ENCODE measurements at regions not wholly inside any gene's neighbourhood (a gene's known extent, or its start where the extent isn't known, plus 50 kb on each side); places are given as distances from the start of the nearest gene placed in this dataset.

DNA sequence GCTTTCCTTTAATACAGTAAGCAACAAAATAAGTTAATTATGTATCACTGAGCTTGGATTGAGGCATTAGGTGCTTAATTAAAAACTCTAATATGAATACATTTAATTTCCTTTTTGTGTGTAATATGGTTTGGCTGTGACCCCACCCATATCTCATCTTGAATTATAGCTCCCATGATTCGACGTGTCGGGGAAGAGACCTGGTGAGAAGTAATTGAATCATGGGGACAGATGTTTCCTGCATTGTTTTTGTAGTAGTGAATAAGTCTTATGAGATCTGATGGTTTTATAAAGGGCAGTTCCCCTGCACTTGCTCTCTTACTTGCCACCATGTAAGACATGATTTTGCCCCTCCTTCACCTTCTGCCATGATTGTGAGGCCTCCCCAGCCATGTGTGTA lies 325.4 kb upstream of the CDH7 start:
- DNase-seq = no peak
- TF ChIP-seq, protein P1, sequence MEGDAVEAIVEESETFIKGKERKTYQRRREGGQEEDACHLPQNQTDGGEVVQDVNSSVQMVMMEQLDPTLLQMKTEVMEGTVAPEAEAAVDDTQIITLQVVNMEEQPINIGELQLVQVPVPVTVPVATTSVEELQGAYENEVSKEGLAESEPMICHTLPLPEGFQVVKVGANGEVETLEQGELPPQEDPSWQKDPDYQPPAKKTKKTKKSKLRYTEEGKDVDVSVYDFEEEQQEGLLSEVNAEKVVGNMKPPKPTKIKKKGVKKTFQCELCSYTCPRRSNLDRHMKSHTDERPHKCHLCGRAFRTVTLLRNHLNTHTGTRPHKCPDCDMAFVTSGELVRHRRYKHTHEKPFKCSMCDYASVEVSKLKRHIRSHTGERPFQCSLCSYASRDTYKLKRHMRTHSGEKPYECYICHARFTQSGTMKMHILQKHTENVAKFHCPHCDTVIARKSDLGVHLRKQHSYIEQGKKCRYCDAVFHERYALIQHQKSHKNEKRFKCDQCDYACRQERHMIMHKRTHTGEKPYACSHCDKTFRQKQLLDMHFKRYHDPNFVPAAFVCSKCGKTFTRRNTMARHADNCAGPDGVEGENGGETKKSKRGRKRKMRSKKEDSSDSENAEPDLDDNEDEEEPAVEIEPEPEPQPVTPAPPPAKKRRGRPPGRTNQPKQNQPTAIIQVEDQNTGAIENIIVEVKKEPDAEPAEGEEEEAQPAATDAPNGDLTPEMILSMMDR (IDR thresholded peaks at IDR 0.05) = no peak
- TF ChIP-seq POLR2A (IDR thresholded peaks at IDR 0.05) = no peak
- Histone ChIP-seq H3K27ac (no peak overlapping the region), H3K36me3 (no peaks in the 10 kb centered on the region), H3K27me3 (no peaks in the 10 kb centered on the region), H3K4me1 (no peaks in the 10 kb centered on the region), H3K4me3 (no peak overlapping the region), H3K9me3 (no peaks in the 10 kb centered on the region)

- Histone ChIP-seq H3K4me3 (no peak overlapping the region), H3K27me3 (no peaks in the 10 kb centered on the region), H3K9me3 (no peaks in the 10 kb centered on the region), H3K27ac (no peak overlapping the region), H3K36me3 (no peaks in the 10 kb centered on the region), H3K4me1 (no peaks in the 10 kb centered on the region)
- DNase-seq = no peak
- TF ChIP-seq, protein P1 (IDR thresholded peaks at IDR 0.05) = no peak
- TF ChIP-seq POLR2A (IDR thresholded peaks at IDR 0.05) = no peak
These were observed 327.0 kb upstream of the CDH7 start for GRCh38 chr18:65423776-65424175.

GRCh38 chr18:65422544-65423136 lies 328.2 kb upstream of the CDH7 start:
- Histone ChIP-seq H3K36me3 (no peaks in the 10 kb centered on the region), H3K27me3 (no peaks in the 10 kb centered on the region), H3K4me1 (no peaks in the 10 kb centered on the region), H3K9me3 (no peaks in the 10 kb centered on the region), H3K27ac (no peak overlapping the region), H3K4me3 (no peak overlapping the region)
- no peak for DNase-seq
- TF ChIP-seq, protein P1 (IDR thresholded peaks at IDR 0.05) = no peak
- TF ChIP-seq POLR2A (IDR thresholded peaks at IDR 0.05) = no peak

DNA sequence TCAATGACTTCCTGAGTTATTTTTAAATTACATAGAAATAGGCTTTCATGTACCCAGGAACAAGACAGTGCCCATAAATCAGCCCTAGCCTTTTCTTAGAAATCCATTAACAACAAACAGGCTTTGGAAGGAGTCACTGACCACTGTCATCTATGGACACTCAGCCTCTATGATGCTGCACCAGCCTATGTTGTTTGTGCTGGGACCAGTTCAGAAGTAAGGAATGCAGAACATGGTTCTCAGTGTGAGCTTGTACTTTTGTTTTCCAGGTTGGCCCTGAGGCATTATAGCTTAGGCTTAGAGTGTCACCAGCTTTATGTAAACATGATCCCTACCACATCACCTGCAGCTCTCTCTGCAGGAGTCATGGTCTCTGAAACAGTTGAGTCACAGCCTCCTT lies 335.7 kb upstream of the CDH7 start:
- DNase-seq = no peak
- no peak for TF ChIP-seq POLR2A (IDR thresholded peaks at IDR 0.05)
- H3K4me3 ChIP-seq = no peak overlapping the region
- no peaks in the 10 kb centered on the region for H3K9me3 ChIP-seq
- H3K27ac ChIP-seq = no peak overlapping the region
- no peaks in the 10 kb centered on the region for H3K27me3 ChIP-seq
- no peaks in the 10 kb centered on the region for H3K4me1 ChIP-seq
- H3K36me3 ChIP-seq = no peaks in the 10 kb centered on the region

DNA sequence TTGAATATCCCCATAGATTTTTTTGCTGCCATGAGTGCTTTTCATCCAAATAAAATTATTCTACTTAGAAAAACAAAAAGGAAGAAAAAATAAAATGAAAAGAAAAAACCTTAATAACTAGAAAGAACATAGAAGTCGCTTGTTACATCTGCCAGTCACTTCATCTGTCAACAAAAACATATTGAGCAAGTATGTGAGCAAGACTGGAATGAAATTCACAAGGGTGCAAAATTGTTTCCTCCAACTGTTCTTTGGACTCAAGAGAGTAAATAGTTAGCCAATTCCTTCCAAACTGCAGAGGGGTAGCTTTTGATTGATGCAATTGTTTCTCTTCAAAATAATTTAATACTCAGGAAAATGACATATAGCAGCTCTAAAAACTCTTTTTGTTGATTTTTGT lies 336.3 kb upstream of the CDH7 start:
- no peak for DNase-seq
- no peak for TF ChIP-seq POLR2A (IDR thresholded peaks at IDR 0.05)
- TF ChIP-seq, protein P1 (IDR thresholded peaks at IDR 0.05) = no peak
- H3K27me3 ChIP-seq = no peaks in the 10 kb centered on the region
- H3K4me1 ChIP-seq = no peaks in the 10 kb centered on the region
- no peak overlapping the region for H3K4me3 ChIP-seq
- H3K9me3 ChIP-seq = no peaks in the 10 kb centered on the region
- H3K36me3 ChIP-seq = no peaks in the 10 kb centered on the region
- no peak overlapping the region for H3K27ac ChIP-seq

DNA sequence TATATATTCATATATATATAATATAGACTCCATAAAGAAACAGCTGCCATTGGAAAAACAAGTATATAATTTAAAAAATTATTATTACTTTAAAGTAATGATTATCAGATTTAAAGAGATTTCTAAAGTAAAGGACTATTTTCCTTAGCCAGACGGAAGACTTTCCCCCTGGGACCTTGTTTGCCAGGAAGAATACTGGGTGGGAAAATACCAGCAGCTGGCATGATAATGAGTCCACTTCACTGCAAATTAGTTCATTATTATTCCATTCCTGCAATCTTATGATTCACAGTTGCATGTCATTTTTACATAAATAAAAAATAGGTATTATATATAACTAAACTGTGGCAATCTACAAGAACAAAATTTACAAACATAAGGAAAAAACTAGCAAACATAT lies 339.8 kb upstream of the CDH7 start:
- Histone ChIP-seq H3K4me3 (no peak overlapping the region), H3K9me3 (no peaks in the 10 kb centered on the region), H3K36me3 (no peaks in the 10 kb centered on the region), H3K27ac (no peak overlapping the region), H3K27me3 (no peaks in the 10 kb centered on the region), H3K4me1 (no peaks in the 10 kb centered on the region)
- DNase-seq = no peak
- TF ChIP-seq POLR2A (IDR thresholded peaks at IDR 0.05) = no peak

DNA sequence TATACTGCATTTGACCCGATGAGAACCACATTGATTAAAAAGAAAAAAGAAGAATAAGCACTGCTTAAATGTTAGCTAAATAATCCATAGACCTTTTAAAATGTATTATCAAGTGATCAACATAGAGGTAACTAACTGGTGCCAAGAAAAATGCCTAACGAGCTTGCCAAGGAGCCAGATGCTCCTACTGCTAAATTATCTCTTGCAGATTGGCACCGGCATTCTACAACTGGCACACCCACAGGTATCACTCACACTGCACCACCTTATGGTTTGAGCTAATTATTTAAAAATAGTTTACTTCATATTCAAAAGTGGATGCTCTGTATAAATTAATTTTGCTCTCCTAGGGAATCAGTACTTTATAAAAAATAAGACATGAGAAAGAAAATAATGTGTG lies 341.6 kb upstream of the CDH7 start:
- H3K27me3 ChIP-seq = no peaks in the 10 kb centered on the region
- no peaks in the 10 kb centered on the region for H3K36me3 ChIP-seq
- no peak overlapping the region for H3K4me3 ChIP-seq
- no peaks in the 10 kb centered on the region for H3K9me3 ChIP-seq
- no peak overlapping the region for H3K27ac ChIP-seq
- no peak for TF ChIP-seq POLR2A (IDR thresholded peaks at IDR 0.05)
- TF ChIP-seq, protein P1 (IDR thresholded peaks at IDR 0.05) = no peak
- DNase-seq = no peak
- H3K4me1 ChIP-seq = no peaks in the 10 kb centered on the region

Data from Peyer's patch (tissue), 4 donors.